ENCODE measurements at regions not wholly inside any gene's neighbourhood (a gene's known extent, or its start where the extent isn't known, plus 50 kb on each side); places are given as distances from the start of the nearest gene placed in this dataset.

- TF ChIP-seq CTCF (IDR thresholded peaks at IDR 0.05) (no peak), POLR2AphosphoS5 (IDR thresholded peaks at IDR 0.05) (no peak), POLR2A (IDR thresholded peaks at IDR 0.05) (no peak)
Observed at GRCh38 chr6:49339096-49339495, 124.0 kb downstream of the MMUT start.
